ENCODE measurements at regions not wholly inside any gene's neighbourhood (a gene's known extent, or its start where the extent isn't known, plus 50 kb on each side); places are given as distances from the start of the nearest gene placed in this dataset.

DNA sequence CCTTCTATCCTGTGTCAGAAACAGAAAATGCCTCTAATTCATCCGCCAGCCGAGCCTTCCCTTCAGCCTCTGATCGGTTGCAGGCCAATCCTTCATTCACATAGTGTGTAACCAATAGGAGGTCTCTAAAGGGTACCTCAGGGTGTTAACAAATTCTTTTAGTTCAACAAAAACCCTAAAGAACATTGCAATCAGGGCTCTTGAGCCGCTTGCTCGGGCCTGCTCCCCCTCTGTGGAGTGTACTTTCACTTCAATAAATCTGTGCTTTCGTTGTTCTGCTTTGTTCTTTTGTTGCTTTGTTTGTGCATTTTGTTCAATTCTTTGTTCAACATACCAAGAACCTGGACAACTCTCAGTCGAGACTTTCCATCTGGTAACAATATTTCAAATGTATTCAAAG lies 366.5 kb downstream of the KCTD12 start:
- Histone ChIP-seq H4K8ac (replicated peaks; ENCODE audit: insufficient read length, low read depth, low read length) (no peak overlapping the region), H3K4me1 (ENCODE audit: insufficient read depth, low read length) (peaks cover 6% of the 10 kb centered on the region; the same call in 1 of the 2 replicates), H4K5ac (ENCODE audit: insufficient read length, low read depth, low read length) (no peak overlapping the region), H3K4ac (ENCODE audit: low read depth, low read length) (no peak overlapping the region), H3K9me3 (ENCODE audit: control insufficient read depth, low read depth, low read length) (no peaks in the 10 kb centered on the region), H3K27me3 (ENCODE audit: insufficient read depth, low read length) (no peaks in the 10 kb centered on the region), H3K79me2 (ENCODE audit: insufficient read depth, low read length) (no peaks in the 10 kb centered on the region), H2BK12ac (ENCODE audit: insufficient read length, low read depth, low read length) (no peak overlapping the region), H4K91ac (ENCODE audit: insufficient read length, low read depth, low read length) (no peak overlapping the region), H2AK5ac (ENCODE audit: insufficient read length, low read length) (no peak overlapping the region), H2BK15ac (ENCODE audit: low read depth, low read length) (no peak overlapping the region), H2AFZ (ENCODE audit: low read length) (no peak overlapping the region), H3K14ac (ENCODE audit: insufficient read depth, low read length) (no peak overlapping the region), H2BK120ac (ENCODE audit: low read depth, low read length, poor library complexity, severe bottlenecking) (no peak overlapping the region), H3K9ac (ENCODE audit: extremely low read depth, insufficient read length, low read length) (no peak overlapping the region), H3K18ac (ENCODE audit: insufficient read length, low read depth, low read length) (no peak overlapping the region), H3T11ph (ENCODE audit: low read length) (no peak overlapping the region), H3K56ac (ENCODE audit: insufficient read length, low read depth, low read length) (no peak overlapping the region), H3K79me1 (ENCODE audit: insufficient read depth, low read depth, low read length, poor library complexity, severe bottlenecking) (no peaks in the 10 kb centered on the region), H2BK5ac (ENCODE audit: insufficient read length, low read length) (no peak overlapping the region), H3K23ac (ENCODE audit: insufficient read length, low read depth, low read length) (no peak overlapping the region), H2BK20ac (ENCODE audit: low read depth, low read length, poor library complexity, severe bottlenecking) (no peak overlapping the region), H3K27ac (ENCODE audit: insufficient read length, low read depth, low read length) (no peak overlapping the region), H3K4me2 (ENCODE audit: insufficient read depth, insufficient read length, low read length) (no peak overlapping the region), H4K20me1 (ENCODE audit: control insufficient read depth, insufficient read depth, insufficient read length) (no peaks in the 10 kb centered on the region), H3K23me2 (ENCODE audit: insufficient read length, low read depth, low read length, poor library complexity, severe bottlenecking) (no peaks in the 10 kb centered on the region)
- H3K27me3 Mint-ChIP-seq (ENCODE audit: low read depth): no peaks in the 10 kb centered on the region
- peaks cover 0 to 4% of the 10 kb centered on the region in 2 experiments; a peak in 1 of 5 replicates for H3K9me3 Mint-ChIP-seq
- H3K4me3 Mint-ChIP-seq: no peak overlapping the region
- WGBS (ENCODE audit: extremely low coverage, insufficient read length, low lambda C conversion rate): no CpG with 5 or more reads among the region's 7 CpGs
- H3K36me3 Mint-ChIP-seq (ENCODE audit: insufficient read depth in 1 of 3, low read depth in 3 of 3): no peaks in the 10 kb centered on the region; a peak in 1 of 7 replicates
- no peak for DNase-seq
- TF ChIP-seq, protein P1, sequence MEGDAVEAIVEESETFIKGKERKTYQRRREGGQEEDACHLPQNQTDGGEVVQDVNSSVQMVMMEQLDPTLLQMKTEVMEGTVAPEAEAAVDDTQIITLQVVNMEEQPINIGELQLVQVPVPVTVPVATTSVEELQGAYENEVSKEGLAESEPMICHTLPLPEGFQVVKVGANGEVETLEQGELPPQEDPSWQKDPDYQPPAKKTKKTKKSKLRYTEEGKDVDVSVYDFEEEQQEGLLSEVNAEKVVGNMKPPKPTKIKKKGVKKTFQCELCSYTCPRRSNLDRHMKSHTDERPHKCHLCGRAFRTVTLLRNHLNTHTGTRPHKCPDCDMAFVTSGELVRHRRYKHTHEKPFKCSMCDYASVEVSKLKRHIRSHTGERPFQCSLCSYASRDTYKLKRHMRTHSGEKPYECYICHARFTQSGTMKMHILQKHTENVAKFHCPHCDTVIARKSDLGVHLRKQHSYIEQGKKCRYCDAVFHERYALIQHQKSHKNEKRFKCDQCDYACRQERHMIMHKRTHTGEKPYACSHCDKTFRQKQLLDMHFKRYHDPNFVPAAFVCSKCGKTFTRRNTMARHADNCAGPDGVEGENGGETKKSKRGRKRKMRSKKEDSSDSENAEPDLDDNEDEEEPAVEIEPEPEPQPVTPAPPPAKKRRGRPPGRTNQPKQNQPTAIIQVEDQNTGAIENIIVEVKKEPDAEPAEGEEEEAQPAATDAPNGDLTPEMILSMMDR (conservative IDR thresholded peaks at IDR 0.05): no peak
- peaks cover 26 to 32% of the 10 kb centered on the region in 2 experiments for H3K4me1 Mint-ChIP-seq
- no peak overlapping the region for H3K27ac Mint-ChIP-seq
